ENCODE measurements at regions not wholly inside any gene's neighbourhood (a gene's known extent, or its start where the extent isn't known, plus 50 kb on each side); places are given as distances from the start of the nearest gene placed in this dataset.

DNA sequence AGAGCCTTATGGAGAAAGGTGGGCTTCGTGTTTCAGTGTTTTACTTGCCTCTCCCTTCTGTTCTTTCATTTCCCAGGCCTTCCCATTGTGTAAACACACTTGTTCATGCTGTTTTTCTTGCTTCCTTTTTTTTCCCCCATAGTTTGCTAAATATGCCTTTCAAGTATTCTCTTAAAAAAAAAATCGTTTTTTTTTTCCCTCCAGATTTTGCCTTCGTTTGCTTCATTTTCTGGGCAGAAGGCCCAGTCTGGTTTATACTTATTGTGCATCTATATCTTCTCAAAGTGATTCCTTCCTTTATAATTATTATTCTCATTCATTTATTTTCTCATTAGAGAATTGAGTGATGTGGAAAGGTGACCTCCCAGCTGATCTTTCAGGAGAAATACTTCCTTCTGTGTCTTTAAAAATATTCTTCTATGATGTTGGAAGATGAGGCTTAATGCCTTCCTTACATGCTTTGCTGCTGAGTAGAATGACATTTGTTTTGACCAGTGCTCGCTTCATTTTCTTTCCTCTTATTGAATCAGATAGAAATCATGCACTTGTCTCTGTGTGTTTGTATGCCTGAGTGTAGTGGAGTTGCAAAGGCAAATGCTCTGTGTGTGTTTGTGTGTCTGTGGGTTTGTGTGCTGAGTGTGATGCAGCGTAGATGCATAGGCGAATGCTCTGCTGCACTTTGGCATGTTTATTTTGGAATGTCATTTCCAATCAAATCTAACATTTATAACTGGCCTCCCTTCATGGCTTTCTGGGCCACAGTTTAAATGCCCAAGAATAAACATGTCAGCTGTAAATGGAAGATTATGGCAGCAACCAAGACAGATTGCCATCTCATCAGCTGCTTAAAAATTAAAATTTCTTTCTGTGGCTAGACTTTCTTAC is 591.4 kb downstream of the FGF9 start:
- TF ChIP-seq, protein P1, sequence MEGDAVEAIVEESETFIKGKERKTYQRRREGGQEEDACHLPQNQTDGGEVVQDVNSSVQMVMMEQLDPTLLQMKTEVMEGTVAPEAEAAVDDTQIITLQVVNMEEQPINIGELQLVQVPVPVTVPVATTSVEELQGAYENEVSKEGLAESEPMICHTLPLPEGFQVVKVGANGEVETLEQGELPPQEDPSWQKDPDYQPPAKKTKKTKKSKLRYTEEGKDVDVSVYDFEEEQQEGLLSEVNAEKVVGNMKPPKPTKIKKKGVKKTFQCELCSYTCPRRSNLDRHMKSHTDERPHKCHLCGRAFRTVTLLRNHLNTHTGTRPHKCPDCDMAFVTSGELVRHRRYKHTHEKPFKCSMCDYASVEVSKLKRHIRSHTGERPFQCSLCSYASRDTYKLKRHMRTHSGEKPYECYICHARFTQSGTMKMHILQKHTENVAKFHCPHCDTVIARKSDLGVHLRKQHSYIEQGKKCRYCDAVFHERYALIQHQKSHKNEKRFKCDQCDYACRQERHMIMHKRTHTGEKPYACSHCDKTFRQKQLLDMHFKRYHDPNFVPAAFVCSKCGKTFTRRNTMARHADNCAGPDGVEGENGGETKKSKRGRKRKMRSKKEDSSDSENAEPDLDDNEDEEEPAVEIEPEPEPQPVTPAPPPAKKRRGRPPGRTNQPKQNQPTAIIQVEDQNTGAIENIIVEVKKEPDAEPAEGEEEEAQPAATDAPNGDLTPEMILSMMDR (IDR thresholded peaks at IDR 0.05): no peak
- no peak for TF ChIP-seq POLR2A (IDR thresholded peaks at IDR 0.05)
